HuH-7.5 (cell line): ENCODE measurements at regions not wholly inside any gene's neighbourhood (a gene's known extent, or its start where the extent isn't known, plus 50 kb on each side); places are given as distances from the start of the nearest gene placed in this dataset.

ENCODE experiments used
- DNase-seq: peaks from one replicate; pipeline ENCODE4 v3.0.0; 2011; ENCODE audit warnings: low spot score

DNA sequence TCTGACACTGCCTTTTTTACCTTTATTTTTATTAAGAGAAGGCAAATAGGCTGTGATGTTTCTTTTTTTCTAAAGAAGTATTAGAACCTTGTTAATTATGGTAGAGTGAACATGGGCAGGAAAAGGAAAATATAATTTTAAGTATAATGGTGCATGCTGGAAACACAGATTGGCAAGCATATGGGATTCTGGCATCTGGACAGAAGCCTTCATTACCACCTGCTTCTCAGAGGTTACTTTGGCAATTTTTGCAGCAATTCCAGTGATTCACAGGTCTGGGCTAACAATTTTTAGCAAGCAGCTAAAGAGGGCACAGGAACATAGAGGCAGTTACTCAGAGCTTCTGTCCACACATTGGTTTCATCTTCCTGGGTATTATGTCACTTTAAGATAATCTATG lies 258.3 kb downstream of the DIPK2A start:
- no peak for DNase-seq

GRCh38 chr3:144235489-144235888 lies 263.9 kb downstream of the DIPK2A start:
- no peak for DNase-seq

DNA sequence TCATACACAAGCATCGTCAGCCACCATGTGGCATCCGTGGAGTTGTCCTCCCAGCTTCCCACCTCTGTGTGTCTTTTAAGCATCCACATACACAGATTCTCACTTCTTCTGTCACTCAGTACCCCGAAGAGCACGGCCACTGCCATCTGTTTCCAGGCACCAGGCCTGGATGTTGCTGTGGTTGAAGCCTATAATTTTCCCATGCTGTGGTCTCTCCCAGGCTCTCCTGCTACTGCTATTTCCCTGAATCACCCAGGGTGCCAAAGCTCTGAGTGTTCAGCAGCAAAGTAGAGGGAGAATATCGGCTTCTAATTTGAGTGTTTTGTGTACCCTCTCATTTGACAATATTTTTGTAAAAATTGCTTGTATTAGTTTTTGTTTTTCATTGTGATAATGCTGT lies 265.7 kb downstream of the DIPK2A start:
- no peak for DNase-seq

DNA sequence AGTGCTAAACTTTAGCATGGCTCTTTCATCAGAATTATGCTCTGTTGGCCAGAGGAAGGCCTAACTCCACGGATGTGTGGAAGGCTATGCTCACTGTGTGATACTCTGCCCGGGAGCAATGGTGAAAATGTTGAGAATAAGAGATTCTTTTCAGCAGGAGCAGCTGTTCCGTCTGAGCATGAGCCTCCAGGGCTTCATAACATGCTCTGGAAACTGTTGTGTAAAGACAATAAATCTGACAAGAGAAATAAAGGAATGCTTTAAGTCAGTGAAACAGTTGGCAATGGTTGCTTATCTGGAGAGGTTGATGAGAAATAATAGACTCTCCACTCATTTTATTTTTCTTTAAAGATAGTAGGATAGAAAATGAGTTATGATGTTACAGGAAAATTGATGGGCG lies 269.8 kb downstream of the DIPK2A start:
- DNase-seq: no peak

DNA sequence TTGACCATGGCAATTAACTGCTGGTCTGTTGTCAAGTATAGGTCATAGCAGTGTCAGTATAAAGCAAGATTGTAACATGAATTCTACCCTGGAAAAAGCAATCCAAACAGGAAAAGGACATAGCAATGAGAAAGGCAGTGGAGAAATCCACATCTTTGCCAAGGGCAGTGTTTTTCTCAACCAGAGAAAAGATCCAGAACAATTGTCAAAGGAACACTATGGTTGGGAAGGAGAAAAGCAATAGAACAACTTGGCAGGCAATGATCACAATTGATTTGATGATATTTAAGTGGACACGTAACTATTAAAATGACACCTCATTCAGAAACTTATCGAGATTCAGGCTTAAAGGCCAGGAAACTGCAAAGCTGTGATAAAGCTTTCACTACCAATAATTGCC lies 271.1 kb downstream of the DIPK2A start:
- no peak for DNase-seq

- DNase-seq: no peak
These were observed 273.0 kb downstream of the DIPK2A start for GRCh38 chr3:144244662-144245061.

GRCh38 chr3:144252896-144253295 lies 281.3 kb downstream of the DIPK2A start:
- DNase-seq: no peak

DNA sequence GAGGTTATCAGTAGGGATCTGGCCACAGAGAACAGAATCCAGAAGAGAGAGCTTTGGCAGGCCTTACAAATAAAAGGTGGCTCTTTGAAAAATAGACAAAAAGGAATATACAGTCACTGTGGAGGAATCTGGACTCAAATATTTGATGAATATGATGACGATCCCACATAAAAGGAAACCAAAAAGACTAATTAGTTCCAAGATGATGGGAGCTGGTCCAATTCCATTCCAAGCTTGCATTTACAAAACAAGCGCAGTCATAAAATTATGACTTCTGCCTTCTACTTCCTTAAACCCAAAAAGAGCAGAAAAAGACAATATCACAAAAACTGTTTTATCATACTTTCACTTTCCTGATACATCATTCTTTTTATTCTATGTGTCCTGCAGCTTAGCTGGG lies 285.8 kb downstream of the DIPK2A start:
- DNase-seq: no peak

- no peak for DNase-seq
These were observed 287.6 kb downstream of the DIPK2A start for GRCh38 chr3:144259267-144259666.

- no peak for DNase-seq
These were observed 292.1 kb downstream of the DIPK2A start for GRCh38 chr3:144263706-144264105.

DNA sequence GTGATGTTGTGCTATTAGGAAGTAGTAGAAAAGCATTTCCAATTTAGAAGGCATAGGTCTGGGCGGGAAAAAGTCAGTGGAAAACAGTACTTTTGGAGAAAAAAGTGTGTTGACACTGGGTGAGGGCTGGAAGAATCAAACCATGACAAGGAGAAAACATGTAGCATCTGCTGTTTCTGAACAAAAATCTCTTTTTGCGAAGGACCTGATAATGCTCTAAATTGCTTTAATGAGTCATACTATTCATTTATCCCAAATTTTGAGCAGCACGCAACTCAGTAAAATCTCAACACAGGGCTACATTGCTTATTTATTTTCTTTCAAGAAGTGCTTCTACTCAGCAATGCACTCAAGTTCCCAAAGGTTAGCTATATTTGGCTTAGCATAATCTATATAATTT lies 292.7 kb downstream of the DIPK2A start:
- no peak for DNase-seq

- DNase-seq: no peak
These were observed 293.2 kb downstream of the DIPK2A start for GRCh38 chr3:144264794-144265193.

DNA sequence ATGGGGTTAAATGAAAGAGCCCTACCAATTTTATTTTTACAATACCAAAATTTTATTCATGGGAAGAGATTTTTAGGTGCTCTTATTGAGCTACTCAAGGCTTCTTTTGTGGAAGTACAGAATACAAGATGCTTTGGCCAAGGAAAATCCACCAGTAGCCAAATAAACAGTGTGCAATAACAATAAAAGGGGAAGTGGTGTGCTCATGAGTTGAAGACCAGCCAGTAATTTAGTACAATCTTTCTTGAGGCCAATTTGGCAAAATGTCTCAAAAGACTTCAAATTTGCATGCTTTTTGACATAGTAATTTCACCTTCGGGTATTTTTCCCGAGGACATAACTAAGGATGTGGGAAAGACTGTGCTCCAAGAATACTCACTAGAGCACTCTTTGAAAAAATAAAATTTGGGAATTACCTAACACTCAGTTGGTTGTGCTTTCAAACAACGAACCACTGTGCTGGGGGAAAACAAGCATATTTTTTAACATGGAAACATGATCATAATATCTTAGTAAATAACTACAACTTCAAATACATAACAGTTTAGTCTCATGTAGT lies 294.0 kb downstream of the DIPK2A start:
- DNase-seq: no peak

DNA sequence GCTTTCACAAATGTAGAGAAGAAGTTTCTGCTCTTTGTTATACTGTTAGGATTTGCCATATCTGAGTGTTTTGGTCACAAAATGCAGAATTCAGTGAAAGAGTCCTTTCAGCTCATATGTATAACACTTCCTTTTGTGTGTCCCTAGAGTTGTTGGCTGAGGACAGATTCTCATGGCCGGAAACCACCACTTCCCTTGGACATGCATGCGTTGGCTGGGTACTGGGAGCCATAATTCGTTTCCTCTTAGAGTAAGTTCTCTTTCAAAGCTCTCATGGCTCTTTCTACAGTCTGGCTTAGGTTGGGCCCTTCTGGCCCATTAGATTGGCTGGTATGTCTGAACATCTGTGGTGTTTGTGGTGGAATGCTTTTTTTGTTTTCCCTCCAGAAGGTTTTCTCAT lies 298.5 kb downstream of the DIPK2A start:
- no peak for DNase-seq

GRCh38 chr3:144272680-144273079 lies 301.1 kb downstream of the DIPK2A start:
- DNase-seq: no peak

- no peak for DNase-seq
These were observed 302.0 kb downstream of the DIPK2A start for GRCh38 chr3:144273601-144274000.

GRCh38 chr3:144275005-144275404 lies 303.4 kb downstream of the DIPK2A start:
- DNase-seq: no peak

DNA sequence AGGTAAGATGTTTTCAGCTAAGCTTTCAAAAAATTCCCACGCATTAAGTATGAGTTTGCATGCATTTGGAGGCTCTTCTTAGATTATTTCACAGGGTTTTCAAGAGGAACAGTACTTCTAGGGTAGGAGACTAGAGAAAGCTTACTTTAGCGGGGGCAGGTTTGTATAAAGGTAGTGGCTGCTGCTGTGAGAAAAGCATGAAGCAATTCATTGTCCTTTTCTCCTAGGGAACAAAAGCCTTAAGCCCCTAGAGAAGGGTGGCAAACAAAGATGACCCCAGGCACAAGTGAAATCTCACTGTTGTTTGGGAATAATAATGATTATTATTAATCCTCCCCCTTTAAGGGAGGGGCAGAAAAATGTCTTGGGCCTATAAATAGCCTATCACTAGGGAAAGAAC lies 310.7 kb downstream of the DIPK2A start:
- DNase-seq: no peak

DNA sequence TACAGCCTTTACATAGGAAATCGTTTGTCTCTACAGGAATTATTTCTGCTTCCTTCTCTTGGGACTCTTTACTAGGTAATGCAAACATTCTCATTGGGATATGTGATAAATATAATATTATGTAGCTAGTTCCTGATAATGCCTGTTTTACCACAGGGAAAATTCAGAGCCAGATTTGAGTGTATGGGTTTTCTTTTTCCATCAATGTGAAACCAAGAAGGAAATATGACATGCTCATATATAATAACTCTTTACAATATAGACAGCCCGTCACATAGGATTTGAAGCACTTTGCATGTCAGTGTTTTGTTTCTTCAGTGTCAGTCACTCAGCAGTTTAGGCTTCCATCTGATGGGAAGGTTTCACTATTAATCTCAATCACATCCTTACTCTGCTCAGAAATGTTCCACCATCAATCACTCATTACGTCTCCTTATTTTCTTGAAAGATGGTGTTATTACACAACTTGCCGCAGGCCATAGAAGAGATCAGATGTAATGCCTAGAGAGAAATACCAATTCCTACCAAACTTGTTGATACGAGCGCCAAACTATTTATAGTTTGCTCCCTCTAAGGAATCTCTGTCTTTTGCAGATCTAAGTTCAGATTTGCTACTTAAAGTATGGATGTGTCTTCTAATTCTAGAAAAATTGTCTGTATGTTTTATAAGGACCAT lies 314.8 kb downstream of the DIPK2A start:
- no peak for DNase-seq

DNA sequence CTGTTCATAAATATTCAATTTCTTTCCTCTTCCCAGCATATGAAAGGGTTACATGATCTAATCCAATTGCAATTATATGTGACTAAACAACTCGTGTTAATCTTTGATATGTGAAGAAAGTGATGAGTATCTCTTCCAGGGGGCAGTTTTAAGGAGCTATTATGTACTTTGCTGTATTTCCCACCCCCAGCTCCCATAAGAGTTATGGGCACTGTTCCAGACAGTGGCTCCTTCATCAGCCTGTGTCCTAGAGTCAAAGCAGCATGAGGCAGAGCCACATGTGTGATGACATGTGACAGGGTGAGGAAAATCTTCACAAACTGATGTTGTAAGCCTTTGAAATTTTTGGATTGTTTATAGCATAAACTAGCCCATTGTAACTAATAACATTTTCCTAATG lies 315.4 kb downstream of the DIPK2A start:
- no peak for DNase-seq

GRCh38 chr3:144289057-144289456 lies 317.4 kb downstream of the DIPK2A start:
- DNase-seq: no peak

DNA sequence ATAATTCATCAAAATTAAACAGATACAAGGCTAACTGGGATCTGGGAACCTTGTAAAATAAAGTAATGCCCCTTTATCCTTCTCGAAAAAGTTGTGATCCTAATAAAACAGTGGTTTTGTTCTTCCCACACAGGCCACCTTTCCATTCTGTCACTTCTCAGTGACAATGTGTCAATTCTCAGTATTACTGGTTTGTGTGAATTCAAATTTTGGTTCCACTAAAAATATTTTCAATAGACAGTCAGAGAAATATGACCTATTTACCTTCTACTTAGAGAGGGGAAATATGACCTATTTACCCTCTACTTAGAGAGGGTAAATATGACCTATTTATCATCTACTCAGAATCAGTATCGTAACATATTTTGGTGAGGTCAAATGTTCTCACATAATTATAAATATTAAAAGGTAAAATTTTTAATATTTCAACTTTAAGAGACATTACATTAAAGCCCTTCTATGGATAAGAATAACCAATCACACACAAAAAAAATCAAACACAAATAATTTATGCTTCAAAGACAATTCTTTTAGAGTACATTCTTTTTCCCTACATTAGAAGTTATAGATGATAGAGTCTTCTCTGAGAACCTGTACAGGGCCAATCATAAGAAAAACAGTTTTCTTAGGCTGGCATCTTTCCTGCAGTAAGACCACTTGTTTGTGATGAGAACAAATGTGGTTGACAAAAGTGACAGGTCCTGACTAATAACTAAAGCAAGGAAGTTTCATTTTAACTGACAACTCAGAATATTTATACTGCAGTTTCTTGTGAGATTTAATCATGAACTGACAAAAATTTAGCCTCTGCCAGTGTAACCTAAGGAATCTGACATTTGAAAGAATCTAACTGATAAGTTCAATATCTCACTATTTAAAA lies 323.3 kb downstream of the DIPK2A start:
- DNase-seq: no peak

DNA sequence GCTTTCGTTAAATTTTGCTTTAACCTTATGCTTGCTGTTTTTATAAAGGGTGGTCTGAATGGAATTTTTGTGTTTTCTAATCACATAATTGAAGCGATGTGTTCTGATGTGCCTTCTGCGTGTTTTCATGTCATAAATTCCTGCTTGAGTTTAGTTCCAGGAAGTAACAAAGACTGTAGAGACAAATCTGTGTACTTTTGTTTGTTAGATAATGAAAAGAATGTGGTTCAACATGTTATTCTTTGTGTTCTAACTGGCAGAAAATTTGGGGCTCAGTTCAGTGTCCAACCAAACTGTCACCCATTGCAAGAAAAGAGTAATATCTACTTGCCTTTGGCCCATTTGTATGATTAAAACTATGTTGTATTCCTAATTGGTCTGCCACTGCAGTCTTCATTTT lies 324.0 kb downstream of the DIPK2A start:
- DNase-seq: no peak
